Spinal cord (tissue), 9 donors: ENCODE measurements at regions not wholly inside any gene's neighbourhood (a gene's known extent, or its start where the extent isn't known, plus 50 kb on each side); places are given as distances from the start of the nearest gene placed in this dataset.

Experiments
- DNase-seq, 6 donors: peaks; one replicate each; pipeline versions ENCODE4 v3.0.0 to v3.0.0-alpha.2; 2013 to 2015; ENCODE audit warnings: low spot score in 6 of 6, low read depth in 4 of 6
- H3K27ac ChIP-seq: one replicate; pipeline ENCODE4 v1.5.1; 2013; ENCODE audit warnings: low read depth, low read length, control low read depth
- H3K27me3 ChIP-seq: one replicate; pipeline ENCODE4 v1.6.1; 2013; ENCODE audit warnings: low read length; ENCODE audit not compliant: control insufficient read depth, insufficient read depth
- H3K36me3 ChIP-seq: one replicate; pipeline ENCODE4 v1.6.1; 2013; ENCODE audit warnings: low read length; ENCODE audit not compliant: control insufficient read depth, insufficient read depth
- H3K4me1 ChIP-seq: one replicate; pipeline ENCODE4 v1.6.1; 2013; ENCODE audit warnings: low read length; ENCODE audit not compliant: control insufficient read depth, insufficient read depth
- H3K4me3 ChIP-seq: one replicate; pipeline ENCODE4 v1.5.1; 2013; ENCODE audit warnings: low read depth, low read length, control low read depth
- H3K9me3 ChIP-seq: one replicate; pipeline ENCODE4 v1.6.1; 2013; ENCODE audit warnings: low read length; ENCODE audit not compliant: control insufficient read depth, insufficient read depth
- WGBS: methylation state at CpG from one replicate; pipeline ENCODE4 v1.1.5; 2013; ENCODE audit warnings: missing lambda C conversion rate; ENCODE audit not compliant: insufficient coverage; 5-methylcytosine and 5-hydroxymethylcytosine counted together
- donor health status: healthy.

GRCh38 chr1:95583661-95584210 lies 349.7 kb downstream of the RWDD3 start:
- 51% methylated on average over 4 of the region's 4 CpGs for WGBS
- Histone ChIP-seq H3K27ac (no peak overlapping the region), H3K4me1 (no peaks in the 10 kb centered on the region)

GRCh38 chr1:95584315-95584714 lies 350.3 kb downstream of the RWDD3 start:
- no peak overlapping the region for H3K27ac ChIP-seq
- 80% methylated on average over 1 of the region's 4 CpGs for WGBS
- no peaks in the 10 kb centered on the region for H3K36me3 ChIP-seq
- no peaks in the 10 kb centered on the region for H3K9me3 ChIP-seq
- no peaks in the 10 kb centered on the region for H3K27me3 ChIP-seq
- no peak overlapping the region for H3K4me3 ChIP-seq
- no peak for DNase-seq
- H3K4me1 ChIP-seq: no peaks in the 10 kb centered on the region

More at GRCh38 chr1:95583661-95584210, 349.7 kb downstream of the RWDD3 start:
- Histone ChIP-seq H3K27me3 (no peaks in the 10 kb centered on the region), H3K36me3 (no peaks in the 10 kb centered on the region), H3K4me3 (no peak overlapping the region), H3K9me3 (no peaks in the 10 kb centered on the region)
- DNase-seq: peak in 1 of 6 donors; percentile 35

GRCh38 chr1:95604771-95605170 lies 370.8 kb downstream of the RWDD3 start:
- Histone ChIP-seq H3K4me3 (no peak overlapping the region), H3K27ac (no peak overlapping the region), H3K4me1 (no peaks in the 10 kb centered on the region), H3K9me3 (peaks cover 3% of the 10 kb centered on the region), H3K27me3 (no peaks in the 10 kb centered on the region), H3K36me3 (no peaks in the 10 kb centered on the region)
- WGBS: 10% methylated on average over 3 of the region's 3 CpGs
- DNase-seq: peak in 5 of 6 donors; percentile 12 to 89 (median 23)

GRCh38 chr1:95614197-95614596 lies 380.2 kb downstream of the RWDD3 start:
- Histone ChIP-seq H3K4me1 (no peaks in the 10 kb centered on the region), H3K4me3 (no peak overlapping the region), H3K27me3 (no peaks in the 10 kb centered on the region), H3K27ac (no peak overlapping the region), H3K9me3 (no peaks in the 10 kb centered on the region), H3K36me3 (no peaks in the 10 kb centered on the region)
- WGBS: 81% methylated on average over 2 of the region's 5 CpGs
- no peak for DNase-seq

- H3K4me3 ChIP-seq: no peak overlapping the region
- WGBS: no CpG with 5 or more reads among the region's 3 CpGs
Observed at GRCh38 chr1:95615421-95615820, 381.4 kb downstream of the RWDD3 start.

GRCh38 chr1:95620076-95620475 lies 386.1 kb downstream of the RWDD3 start:
- Histone ChIP-seq H3K27ac (no peak overlapping the region), H3K27me3 (no peaks in the 10 kb centered on the region), H3K36me3 (no peaks in the 10 kb centered on the region), H3K4me3 (no peak overlapping the region), H3K4me1 (no peaks in the 10 kb centered on the region), H3K9me3 (no peaks in the 10 kb centered on the region)
- 95% methylated on average over 5 of the region's 5 CpGs for WGBS
- no peak for DNase-seq

More at GRCh38 chr1:95615421-95615820, 381.4 kb downstream of the RWDD3 start:
- H3K9me3 ChIP-seq: no peaks in the 10 kb centered on the region
- H3K36me3 ChIP-seq: no peaks in the 10 kb centered on the region
- H3K27ac ChIP-seq: no peak overlapping the region
- no peaks in the 10 kb centered on the region for H3K4me1 ChIP-seq
- no peaks in the 10 kb centered on the region for H3K27me3 ChIP-seq
- DNase-seq: peak in 2 of 6 donors; percentile 11 to 67

GRCh38 chr1:95622609-95623008 lies 388.6 kb downstream of the RWDD3 start:
- no peaks in the 10 kb centered on the region for H3K36me3 ChIP-seq
- H3K4me1 ChIP-seq: no peaks in the 10 kb centered on the region
- DNase-seq: no peak
- 69% methylated on average over 4 of the region's 5 CpGs for WGBS
- H3K27ac ChIP-seq: no peak overlapping the region
- no peak overlapping the region for H3K4me3 ChIP-seq
- H3K27me3 ChIP-seq: no peaks in the 10 kb centered on the region
- H3K9me3 ChIP-seq: no peaks in the 10 kb centered on the region

- no peak overlapping the region for H3K4me3 ChIP-seq
- H3K9me3 ChIP-seq: no peaks in the 10 kb centered on the region
- H3K27me3 ChIP-seq: no peaks in the 10 kb centered on the region
- no peaks in the 10 kb centered on the region for H3K36me3 ChIP-seq
- DNase-seq: no peak
- no peaks in the 10 kb centered on the region for H3K4me1 ChIP-seq
- H3K27ac ChIP-seq: no peak overlapping the region
- 89% methylated on average over 1 of the region's 1 CpG for WGBS
Observed at GRCh38 chr1:95625224-95625623, 391.2 kb downstream of the RWDD3 start.

GRCh38 chr1:95627244-95627643 lies 393.2 kb downstream of the RWDD3 start:
- H3K9me3 ChIP-seq: no peaks in the 10 kb centered on the region

GRCh38 chr1:95631695-95632094 lies 397.7 kb downstream of the RWDD3 start:
- no peaks in the 10 kb centered on the region for H3K27me3 ChIP-seq
- no peaks in the 10 kb centered on the region for H3K9me3 ChIP-seq
- H3K36me3 ChIP-seq: no peaks in the 10 kb centered on the region
- H3K4me1 ChIP-seq: no peaks in the 10 kb centered on the region
- WGBS: 93% methylated on average over 3 of the region's 3 CpGs
- DNase-seq: no peak
- no peak overlapping the region for H3K27ac ChIP-seq
- no peak overlapping the region for H3K4me3 ChIP-seq

More at GRCh38 chr1:95627244-95627643, 393.2 kb downstream of the RWDD3 start:
- no peaks in the 10 kb centered on the region for H3K4me1 ChIP-seq
- DNase-seq: no peak
- WGBS: 95% methylated on average over 5 of the region's 6 CpGs
- no peak overlapping the region for H3K27ac ChIP-seq
- H3K27me3 ChIP-seq: no peaks in the 10 kb centered on the region
- H3K36me3 ChIP-seq: no peaks in the 10 kb centered on the region
- no peak overlapping the region for H3K4me3 ChIP-seq
